Renal cortical epithelial cell (primary cell): ENCODE measurements at regions not wholly inside any gene's neighbourhood (a gene's known extent, or its start where the extent isn't known, plus 50 kb on each side); places are given as distances from the start of the nearest gene placed in this dataset.
A peak's percentile ranks its signal among the peaks of the same experiment; 100 is the strongest.
"Not testable (repeated sequence)": the region's sequence is repeated elsewhere in the genome, so short reads cannot be mapped to it uniquely, and the experiment has no call there.

Experiments
- DNase-seq: peaks from one replicate; pipeline ENCODE4 v3.0.0-alpha.2; 2011; ENCODE audit warnings: low read depth

DNA sequence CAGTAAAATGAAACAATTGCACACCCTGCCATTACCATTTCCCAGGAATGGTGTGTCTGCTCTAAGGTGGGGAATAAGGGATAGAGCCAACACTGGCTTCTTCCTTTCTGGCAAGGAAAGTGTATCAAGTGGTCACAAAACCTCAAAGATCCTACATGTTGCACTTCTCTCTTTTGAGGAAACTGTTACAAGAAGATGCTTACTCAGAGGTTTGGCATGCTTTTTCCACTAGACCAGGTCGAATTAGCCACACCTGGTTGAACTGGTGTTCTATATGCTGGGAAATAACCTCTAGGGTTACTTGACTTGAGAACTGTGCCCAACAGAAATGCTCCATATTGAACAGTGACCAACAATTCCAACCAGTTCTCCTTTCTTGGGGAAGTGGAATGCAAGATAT lies 102.9 kb downstream of the LRRN1 start:
- peak; percentile 67 for DNase-seq

DNA sequence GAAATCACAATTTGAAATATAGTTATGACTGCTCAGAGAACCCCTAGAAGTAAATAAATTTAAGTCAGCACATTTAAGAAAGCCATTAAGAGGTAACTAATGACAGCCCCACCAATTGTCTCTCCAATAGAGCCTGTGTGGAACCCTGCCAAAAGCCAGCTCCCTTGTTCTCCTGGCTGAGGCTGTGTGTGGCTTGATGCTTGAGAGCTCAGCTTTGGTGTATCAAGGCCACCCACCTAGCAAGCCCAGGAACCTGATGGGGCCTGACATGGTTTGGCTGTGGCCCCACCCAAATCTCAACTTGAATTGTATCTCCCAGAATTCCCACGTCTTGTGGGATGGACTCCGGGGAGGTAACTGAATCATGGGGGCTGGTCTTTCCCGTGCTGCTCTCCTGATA lies 106.9 kb downstream of the LRRN1 start:
- DNase-seq, result no peak

DNA sequence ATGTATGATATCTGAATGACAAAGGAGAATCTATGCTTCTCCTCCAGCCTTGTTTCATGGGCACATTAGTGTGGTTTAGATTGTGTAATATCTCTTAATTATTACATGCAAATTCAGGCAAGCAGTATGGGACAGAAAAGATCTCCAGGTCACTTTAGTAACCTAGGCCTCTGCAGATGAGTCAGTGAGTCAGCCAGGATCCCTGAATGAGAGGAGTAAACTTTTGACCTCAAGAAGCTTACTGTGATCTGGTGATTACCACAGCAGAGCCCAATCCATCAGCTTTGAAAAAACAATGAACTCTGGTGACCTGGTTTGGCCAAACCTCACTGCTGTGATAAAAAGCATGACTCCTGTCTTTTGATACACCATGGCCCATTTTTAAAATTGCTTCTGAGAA lies 107.8 kb downstream of the LRRN1 start:
- peak; percentile 25 for DNase-seq

DNA sequence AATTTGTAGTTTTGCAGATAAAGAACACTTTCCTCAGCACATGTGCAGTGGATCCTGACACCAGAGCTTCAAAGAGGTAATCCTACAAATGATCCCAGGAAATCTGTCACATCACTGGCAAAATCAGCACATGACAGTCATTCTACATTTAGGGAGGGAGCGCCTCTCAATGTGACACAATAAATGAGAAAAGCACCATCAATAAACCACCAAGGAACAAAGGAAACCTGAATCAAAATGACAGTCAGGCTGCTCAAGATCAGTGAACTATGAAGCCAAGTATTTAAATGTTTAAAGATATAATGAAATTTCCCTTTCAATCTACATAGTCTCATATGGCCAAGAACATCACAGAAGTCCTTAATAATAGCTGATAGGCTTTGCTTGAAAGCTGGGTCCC lies 119.5 kb downstream of the LRRN1 start:
- no peak for DNase-seq

DNA sequence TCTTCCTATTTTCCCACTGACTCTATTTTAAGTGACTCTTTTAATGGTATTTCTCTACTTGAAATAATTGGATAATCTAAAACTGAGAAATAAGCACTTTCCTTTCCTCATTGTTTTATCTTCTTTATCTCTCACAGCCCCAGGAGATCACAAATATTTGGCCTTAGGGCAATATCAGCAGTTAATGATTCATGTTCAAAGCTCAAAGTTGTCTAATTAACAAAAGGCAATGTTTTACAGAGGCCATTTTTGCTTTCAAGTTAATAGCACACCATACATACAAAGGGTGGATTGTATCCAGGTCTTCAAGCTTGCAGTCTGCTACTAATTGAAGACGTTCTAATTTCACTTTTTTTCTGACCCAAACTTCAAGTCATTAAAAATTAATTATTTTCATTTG lies 120.1 kb downstream of the LRRN1 start:
- peak; percentile 3 for DNase-seq

DNA sequence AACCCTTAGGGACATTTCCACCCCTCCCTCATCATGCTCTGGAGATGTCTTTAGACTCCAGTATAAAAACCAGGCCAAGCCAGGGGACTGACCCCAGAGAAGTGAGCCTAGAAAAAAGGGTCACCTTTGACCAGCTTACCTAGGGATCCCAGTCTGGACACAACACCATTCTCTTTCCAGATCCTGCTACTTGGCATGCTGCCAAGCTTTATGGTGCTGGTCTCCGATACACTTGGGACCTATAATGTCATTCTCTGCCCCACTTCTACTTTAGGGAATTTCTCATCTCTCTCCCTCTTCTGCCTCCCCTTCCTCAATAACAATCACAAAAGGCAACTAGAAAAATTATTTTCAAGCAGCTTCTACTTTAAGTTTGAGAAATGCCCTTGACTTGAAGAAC lies 124.4 kb downstream of the LRRN1 start:
- DNase-seq, result no peak

DNA sequence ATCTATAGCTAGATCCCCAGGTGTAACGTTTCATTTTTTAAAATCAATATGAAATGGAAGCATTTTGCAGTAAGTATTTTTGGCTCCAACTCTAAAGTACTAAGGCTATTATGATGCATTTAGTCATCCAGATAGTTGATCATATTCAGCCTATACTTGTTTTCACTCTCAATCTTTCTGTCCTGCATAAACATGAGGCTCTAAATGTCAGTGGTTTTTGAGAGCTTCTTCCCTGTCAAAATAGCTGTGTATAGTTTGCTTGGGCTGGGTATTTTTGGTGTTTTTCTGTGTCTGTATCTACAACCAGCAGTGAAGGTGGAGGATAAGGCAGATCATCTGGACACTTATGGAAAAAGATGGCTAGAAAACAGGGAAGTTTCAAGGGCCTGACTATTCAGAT lies 128.0 kb downstream of the LRRN1 start:
- DNase-seq, result no peak

DNA sequence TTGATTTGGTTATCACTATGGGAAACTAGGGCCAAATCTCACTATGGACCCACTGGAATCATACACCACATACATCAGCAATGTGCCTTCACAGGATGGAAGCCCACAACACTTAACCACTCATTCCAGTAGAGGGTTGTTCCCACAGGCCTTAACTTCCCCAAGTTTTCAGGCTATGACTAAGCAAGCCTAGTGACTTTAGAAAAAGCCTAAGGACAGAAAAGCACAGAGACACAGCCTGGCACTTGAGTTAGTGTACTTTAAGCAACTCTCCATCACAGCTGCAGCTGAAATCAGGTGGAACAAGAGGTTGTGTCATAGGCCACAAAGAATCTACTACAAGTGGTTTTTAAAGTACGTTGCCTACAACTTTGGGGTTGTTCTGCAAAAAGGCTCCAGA lies 128.7 kb downstream of the LRRN1 start:
- no peak for DNase-seq

DNA sequence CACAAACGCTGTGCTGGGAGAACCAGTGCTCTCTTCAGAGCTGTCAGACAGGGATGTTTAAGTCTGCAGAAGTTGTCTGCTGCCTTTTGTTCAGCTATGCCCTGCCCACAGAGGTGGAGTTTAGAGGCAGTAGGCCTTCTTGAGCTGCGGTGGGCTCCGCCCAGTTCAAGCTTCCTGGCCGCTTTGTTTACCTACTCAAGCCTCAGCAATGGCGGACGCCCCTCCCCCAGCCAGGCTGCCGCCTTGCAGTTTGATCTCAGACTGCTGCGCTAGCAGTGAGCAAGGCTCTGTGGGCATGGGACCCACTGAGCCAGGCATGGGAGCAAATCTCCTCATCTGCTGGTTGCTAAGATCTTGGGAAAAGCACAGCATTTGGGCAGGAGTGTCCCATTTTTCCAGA lies 142.1 kb downstream of the LRRN1 start:
- not testable (repeated sequence) for DNase-seq

DNA sequence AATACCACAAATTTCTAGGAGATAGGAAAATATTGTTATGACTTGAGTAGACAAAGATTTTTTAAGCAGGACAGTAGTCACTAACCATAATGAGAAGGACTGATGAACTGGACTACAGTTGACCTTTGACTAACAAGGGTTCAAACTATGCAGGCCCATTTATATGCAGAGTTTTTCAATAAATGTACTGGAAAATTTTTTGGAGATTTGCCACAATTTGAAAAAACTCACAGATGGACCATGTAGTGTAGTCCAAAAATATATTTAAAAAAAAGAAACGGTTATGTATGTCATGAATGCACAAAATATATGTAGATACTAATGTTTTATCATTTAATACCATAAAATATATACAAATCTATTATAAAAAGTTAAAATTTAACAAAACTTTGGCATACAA lies 151.8 kb downstream of the LRRN1 start:
- no peak for DNase-seq

DNA sequence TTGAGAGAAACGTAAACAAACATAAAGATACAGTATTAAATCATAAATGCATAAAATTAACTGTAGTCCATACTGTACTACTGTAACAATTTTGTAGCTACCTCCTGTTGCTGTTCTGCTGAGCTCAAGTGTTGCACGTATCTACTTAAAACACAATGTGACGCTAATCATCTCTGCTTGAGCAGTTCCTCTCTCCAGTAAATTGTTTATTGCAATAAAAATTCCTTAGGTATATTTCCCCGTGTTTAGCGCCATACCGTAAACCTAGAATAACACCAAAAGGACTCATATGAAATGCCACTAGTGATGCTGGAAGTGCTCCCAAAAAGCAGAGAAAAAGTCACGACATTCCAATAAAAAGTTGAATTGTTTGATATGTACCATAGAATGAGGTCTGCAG lies 152.3 kb downstream of the LRRN1 start:
- DNase-seq, result no peak

DNA sequence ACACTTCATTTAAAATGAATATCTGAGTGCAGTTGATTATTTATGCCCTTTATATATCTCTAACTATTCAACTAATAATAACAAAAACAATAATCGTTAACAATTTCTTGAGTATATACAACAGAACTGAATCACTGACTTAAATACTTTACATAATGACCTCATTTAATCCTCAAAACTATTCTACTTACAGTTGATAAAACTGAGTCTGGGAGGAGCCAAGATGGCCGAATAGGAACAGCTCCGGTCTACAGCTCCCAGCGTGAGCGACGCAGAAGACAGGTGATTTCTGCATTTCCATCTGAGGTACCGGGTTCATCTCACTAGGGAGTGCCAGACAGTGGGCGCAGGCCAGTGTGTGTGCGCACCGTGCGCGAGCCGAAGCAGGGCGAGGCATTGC lies 163.6 kb downstream of the LRRN1 start:
- DNase-seq, result not testable (repeated sequence)

DNA sequence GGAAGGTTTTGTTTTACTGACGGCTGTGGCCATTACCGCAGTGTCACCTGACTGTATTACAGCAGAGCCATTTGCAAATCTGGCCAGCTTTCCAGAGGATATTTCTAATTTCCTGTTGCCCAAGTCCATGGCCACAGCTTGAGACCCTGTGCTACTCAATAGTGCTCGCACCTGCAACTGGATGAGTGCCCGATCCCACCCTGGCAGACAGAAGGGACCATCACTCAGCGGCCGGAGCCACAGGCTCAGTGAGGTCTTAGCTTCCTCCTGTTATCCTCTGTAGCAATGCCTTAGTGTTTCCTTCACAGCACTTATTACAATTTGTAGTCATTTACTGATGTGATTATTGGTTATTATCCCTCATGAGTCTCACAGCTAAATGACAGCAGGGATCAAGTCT lies 184.8 kb downstream of the LRRN1 start:
- DNase-seq, result no peak

DNA sequence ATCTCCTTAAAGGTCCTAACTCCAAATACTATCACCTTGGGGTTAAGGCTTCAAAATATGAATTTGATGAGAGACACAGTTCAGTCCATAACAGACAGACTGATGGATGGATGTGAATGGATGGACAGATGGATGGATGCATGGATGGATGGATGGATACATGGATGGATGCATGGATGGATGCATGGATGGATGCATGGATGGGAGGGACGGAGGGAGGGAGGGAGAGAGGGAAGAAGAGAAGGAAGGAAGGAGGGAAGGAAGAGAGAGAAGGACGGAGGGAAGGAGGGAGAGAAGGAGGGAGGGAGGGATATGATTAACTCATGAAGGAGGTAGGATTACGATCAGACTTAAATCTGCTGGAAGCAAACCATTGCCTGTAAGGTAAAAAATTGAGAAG lies 192.4 kb downstream of the LRRN1 start:
- no peak for DNase-seq

DNA sequence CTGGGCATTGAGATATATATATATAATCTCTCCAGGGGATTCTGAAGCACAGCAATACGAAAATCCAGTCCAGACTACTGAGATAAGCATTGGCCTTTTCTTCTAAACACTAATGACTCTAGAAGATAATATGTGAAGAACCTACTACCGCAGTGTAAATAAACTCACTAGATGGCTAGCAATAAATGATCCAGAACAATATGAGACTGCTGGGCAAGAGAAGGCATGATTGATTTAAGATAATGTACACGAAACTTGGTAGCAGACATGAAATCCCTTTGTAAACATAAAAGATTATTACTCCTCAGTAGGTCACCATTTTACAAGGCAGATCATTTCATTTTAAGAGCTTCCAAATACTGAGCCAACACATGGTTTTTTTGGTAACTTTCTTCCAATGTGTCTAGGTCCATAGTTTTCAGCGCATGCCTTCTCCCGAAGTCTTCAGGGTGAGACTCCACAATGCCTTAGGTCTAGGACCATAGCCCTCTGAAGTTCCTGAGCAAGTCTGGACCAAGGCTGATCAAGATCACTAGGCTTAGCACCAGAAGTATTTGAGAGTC lies 193.2 kb downstream of the LRRN1 start:
- no peak for DNase-seq

DNA sequence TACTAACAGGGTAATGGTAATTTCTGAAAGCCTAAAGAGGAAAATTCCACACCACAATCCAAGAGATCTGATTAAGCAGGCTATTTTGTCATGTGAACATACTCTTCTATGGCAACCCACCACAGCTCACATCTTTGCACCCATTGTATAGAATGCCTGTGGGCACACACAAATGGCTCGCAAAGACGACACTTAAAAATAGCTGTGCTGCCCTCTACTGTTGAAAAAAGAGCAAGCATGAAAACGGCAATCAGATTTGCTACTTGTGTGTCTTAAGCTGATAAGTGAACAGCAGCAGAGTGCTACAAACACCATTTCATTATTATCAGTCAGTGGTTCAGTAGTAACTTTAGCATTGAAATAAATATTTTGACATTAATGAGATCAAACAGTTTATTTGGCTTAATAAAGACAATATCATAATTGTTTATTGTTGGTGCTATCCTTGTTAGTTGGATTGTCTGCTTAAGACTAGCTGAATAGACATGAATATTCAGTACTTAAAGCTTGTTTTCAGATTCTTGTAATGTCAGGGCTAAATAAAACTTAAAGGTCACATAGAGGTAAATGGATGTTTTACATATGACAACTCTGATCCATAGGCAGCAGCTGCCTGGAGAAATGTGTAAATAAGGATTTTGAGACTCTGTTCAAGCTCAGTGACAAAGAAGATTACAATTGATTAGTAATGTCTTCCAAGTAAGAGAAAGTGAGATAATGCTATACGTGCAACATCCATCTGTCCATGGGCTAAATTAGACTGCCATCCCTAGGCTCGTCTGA lies 199.1 kb downstream of the LRRN1 start:
- peak; percentile 61 for DNase-seq

DNA sequence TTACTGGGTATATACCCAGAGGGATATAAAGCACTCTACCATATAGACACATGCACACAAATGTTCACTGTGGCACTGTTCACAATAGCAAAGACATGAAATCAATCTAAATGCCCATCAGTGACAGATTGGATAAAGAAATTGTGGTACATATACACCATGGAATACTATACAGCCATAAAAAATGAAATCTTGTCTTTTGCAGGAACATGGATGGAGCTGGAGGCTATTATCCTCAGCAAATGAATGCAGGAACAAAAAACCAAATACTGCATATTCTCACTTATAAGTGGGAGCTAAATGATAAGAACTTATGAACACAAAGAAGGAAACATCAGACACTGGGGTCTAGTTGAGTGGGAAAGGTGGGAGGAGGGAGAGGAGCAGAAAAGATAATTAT lies 200.1 kb downstream of the LRRN1 start:
- not testable (repeated sequence) for DNase-seq

DNA sequence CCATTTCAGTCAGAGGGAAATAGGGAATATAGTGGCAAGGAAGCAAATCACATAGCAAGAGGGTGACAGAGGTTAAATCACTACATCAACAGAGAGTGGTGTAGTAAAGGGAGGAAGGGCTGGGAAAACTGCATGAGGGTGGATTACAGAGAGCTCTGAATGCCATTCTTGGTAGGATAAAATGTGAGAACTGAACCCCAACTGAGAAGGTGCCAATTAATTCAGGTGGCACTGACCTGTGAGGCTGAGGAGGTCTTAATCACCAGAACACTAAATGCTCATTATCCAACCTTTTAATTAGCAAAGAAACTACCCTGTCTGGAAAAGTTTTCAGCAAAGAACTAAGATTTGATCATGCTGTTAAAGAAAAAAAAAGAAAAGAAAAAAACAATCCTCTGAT lies 202.7 kb downstream of the LRRN1 start:
- DNase-seq, result no peak

DNA sequence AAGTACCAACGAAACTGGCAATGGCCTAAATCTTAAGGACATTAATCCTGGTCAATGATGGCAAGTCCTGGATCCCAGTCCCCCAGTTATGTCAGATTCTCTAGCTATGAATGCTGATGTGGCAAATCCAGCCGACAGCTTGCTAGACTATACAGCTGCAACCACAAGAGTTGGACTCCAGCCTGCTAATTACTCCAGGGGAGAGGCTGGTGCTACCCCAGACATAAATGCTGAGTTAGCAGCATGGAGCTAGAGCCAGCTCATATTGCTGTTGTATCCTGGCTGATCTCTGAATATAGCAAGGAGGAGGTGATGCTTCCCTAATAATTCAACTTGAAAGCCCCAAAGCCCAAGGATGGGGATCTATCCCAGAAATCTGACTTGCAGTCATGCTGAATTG lies 207.1 kb downstream of the LRRN1 start:
- DNase-seq, result no peak

DNA sequence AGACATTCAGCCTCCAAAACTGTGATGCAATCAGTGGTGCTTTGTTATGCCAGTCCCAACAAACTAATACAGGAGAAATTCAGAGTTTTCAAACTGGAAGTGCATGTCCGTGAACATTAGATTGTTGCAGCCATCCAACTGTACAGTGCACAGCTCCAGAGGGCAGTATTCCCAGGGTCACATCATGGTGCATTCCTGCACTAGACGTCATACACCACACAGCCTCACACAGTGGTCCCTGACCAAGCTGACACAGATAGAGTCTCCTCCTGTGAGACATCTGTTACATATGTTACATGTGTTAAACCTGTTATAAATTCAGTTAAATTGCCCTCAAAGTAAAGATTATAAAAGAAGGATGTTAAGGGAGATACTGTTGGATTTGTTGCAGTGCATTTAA lies 209.0 kb downstream of the LRRN1 start:
- no peak for DNase-seq

DNA sequence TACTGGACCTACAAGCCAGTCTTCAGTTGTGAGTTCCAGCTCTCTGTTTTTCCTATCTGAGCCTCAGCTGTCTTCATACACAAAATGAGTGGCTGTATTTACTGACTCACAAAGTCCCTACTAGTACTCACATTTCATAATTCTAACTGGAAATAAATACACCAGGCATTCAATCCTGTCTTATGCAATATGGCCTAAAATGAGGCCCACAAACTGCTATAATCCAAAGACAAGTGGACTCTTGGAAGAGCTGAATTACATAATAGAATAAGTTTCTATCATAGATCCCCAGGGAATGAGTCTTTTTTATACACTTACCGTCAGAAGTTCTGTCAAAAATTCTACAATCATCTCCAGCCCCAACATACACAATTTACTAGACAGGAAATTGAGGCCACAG lies 211.9 kb downstream of the LRRN1 start:
- no peak for DNase-seq

DNA sequence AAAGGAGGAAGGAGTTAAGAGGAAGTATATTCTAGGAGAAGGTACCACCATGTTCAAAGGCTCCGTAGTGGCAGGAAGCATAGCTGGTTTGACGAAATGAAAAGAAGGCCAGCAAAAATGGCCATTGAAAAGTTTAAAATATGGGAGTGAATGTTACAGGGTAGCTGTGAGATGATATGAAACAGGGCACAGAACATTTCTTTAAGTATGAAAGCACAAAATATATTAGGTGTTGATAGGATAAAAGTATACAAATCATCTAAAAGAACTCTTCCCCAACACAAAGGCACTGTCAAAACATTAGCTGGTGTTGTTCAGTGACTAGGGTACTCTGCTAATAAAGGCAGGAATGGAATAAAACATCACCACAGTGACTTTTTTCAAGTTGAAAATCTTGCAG lies 216.2 kb downstream of the LRRN1 start:
- DNase-seq, result no peak

DNA sequence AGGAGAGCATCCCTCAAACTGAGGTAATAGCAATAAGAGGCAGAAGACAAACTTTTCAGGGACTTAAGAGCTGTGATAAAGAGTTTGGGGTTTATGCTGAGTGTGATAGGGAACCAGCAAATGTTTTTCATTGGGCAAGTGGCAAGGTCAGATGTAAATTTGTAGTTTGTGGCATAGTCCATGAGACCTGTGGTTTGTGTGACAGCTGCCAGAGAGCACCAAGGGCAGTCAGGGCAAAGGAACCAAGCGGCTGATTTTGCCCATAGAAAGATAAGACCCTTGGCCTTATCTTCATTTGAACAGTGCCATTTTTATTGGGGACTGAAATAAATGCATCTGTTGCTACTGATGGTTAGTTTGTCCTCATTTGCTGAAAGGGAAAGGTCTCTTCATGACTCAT lies 220.3 kb downstream of the LRRN1 start:
- no peak for DNase-seq

DNA sequence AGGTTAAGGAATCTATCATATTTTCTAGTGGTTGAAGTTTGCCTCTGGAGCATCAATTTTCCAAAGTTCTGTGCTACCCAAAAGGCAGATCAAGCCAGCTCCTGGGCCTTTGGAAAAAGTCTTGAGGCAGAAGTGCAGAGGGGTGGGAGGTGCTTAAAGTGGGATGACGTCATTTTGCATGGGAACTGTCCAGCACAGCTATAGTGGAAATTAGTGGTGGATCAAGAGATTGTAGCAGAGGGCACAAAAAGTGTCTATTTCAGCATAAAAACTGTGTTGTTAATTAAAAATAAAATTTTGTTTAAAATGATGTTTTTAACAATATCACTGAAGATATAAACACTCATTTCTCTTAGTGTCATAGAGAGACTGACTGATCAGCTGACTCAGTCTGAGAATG lies 221.9 kb downstream of the LRRN1 start:
- peak; percentile 7 for DNase-seq
